SK-N-MC (cell line): ENCODE measurements at regions not wholly inside any gene's neighbourhood (a gene's known extent, or its start where the extent isn't known, plus 50 kb on each side); places are given as distances from the start of the nearest gene placed in this dataset.

Experiments used
- EZH2 ChIP-seq: fragments of 200-600 bp; sonication (generic); IDR thresholded peaks from one replicate; pipeline ENCODE4 v1.6.1; 2017; ENCODE audit warnings: antibody characterized with exemption
- FOXP2 ChIP-seq: optimal IDR thresholded peaks from 2 replicates; pipeline ENCODE3; 2011; ENCODE audit warnings: mild to moderate bottlenecking, moderate library complexity; ENCODE audit not compliant: insufficient read depth; ENCODE audit errors: extremely low read length, control extremely low read depth
- POLR2AphosphoS5 ChIP-seq: IDR thresholded peaks from 2 replicates; pipeline ENCODE4 v1.6.1; 2012; ENCODE audit warnings: mild to moderate bottlenecking, low read depth, low read length, borderline replicate concordance

- TF ChIP-seq POLR2AphosphoS5 (no peak), EZH2 (no peak), FOXP2 (no peak)
These were observed 527.5 kb upstream of the ARRDC3 start for GRCh38 chr5:91910655-91911054.
